Calu3 (cell line): ENCODE measurements at regions not wholly inside any gene's neighbourhood (a gene's known extent, or its start where the extent isn't known, plus 50 kb on each side); places are given as distances from the start of the nearest gene placed in this dataset.

ENCODE experiments used
- BruUV-seq: library from RNA; stranded (reverse); fragments of 400-500 nt; replicated peaks from 2 replicates; lab custom pipeline; 2021; lab: Mats Ljungman, UMichigan
- CTCF ChIA-PET: fragments of 300-600 bp; sonication (Branson Sonifier 250); formaldehyde crosslinking; loops from one replicate; lab custom pipeline; 2022; ENCODE audit warnings: antibody characterized with exemption; lab: Charles Lee
- DNase-seq: peaks from one replicate; pipeline ENCODE4 v3.0.0; 2022
- H3K27ac Mint-ChIP-seq: one replicate; pipeline ENCODE4 v1.8.0; 2022; ENCODE audit warnings: mixed read lengths; ENCODE audit not compliant: unreplicated experiment
- H3K27me3 Mint-ChIP-seq: one replicate; pipeline ENCODE4 v1.8.0; 2022; ENCODE audit warnings: mixed read lengths; ENCODE audit not compliant: unreplicated experiment
- H3K36me3 Mint-ChIP-seq: one replicate; pipeline ENCODE4 v1.8.0; 2022; ENCODE audit warnings: mild to moderate bottlenecking, moderate library complexity, mixed read lengths; ENCODE audit not compliant: insufficient read depth, unreplicated experiment
- H3K4me1 Mint-ChIP-seq: one replicate; pipeline ENCODE4 v1.8.0; 2022; ENCODE audit warnings: mild to moderate bottlenecking, low read depth, mixed read lengths; ENCODE audit not compliant: unreplicated experiment
- H3K4me3 Mint-ChIP-seq: one replicate; pipeline ENCODE4 v1.8.0; 2022; ENCODE audit warnings: mild to moderate bottlenecking, low read depth, moderate library complexity, mixed read lengths; ENCODE audit not compliant: unreplicated experiment
- H3K9me3 Mint-ChIP-seq: one replicate; pipeline ENCODE4 v1.8.0; 2022; ENCODE audit warnings: low read depth, mixed read lengths; ENCODE audit not compliant: unreplicated experiment
- CTCF ChIP-seq: fragments of 200-600 bp; IDR thresholded peaks from one replicate; pipeline ENCODE4 v1.8.0; 2022; ENCODE audit warnings: antibody characterized with exemption; ENCODE audit not compliant: unreplicated experiment
- intact Hi-C: fragments of 100-400 bp; cut with micrococcal nuclease; formaldehyde crosslinking; loops from one replicate; pipeline ENCODE4 v1.10.0; 2022; ENCODE audit not compliant: unreplicated experiment

- no peaks in the 10 kb centered on the region for H3K36me3 Mint-ChIP-seq
- intact Hi-C loops: no loop called here
- no peaks in the 10 kb centered on the region for H3K9me3 Mint-ChIP-seq
- H3K4me3 Mint-ChIP-seq: no peak overlapping the region
- CTCF ChIA-PET: no interaction called here
- no TSS peak for BruUV-seq
- DNase-seq: no peak
- no peak overlapping the region for H3K27ac Mint-ChIP-seq
- TF ChIP-seq CTCF: no peak
- H3K27me3 Mint-ChIP-seq: no peaks in the 10 kb centered on the region
- peaks cover 9% of the 10 kb centered on the region for H3K4me1 Mint-ChIP-seq
Measured at GRCh38 chr2:183606718-183607085, 482.5 kb downstream of the NUP35 start.

DNA sequence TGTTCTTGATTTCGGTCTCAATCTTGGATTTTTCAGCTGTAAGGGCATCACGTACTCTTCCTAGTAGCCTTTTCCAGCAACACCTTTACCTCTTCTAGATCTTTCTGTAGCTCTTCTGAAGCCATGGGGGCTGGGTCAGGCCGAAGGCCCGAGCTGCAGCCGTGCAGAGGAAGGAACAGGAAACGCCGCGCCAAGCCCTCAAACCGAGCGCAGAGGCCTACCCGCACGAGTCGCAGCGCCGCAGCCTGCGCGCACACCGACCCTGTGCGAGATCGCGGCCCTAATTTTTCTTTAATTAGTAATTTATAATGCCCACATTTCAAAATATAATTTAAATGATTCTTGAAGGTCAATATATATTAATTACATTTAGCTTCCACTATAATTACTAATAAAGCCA lies 483.8 kb downstream of the NUP35 start:
- BruUV-seq: no TSS peak
- TF ChIP-seq CTCF: no peak
- Mint-ChIP-seq H3K4me3 (no peak overlapping the region), H3K36me3 (no peaks in the 10 kb centered on the region), H3K27ac (no peak overlapping the region), H3K4me1 (peaks cover 9% of the 10 kb centered on the region), H3K9me3 (no peaks in the 10 kb centered on the region), H3K27me3 (no peaks in the 10 kb centered on the region)
- CTCF ChIA-PET: no interaction called here
- intact Hi-C loops: no loop called here
- no peak for DNase-seq

GRCh38 chr2:183608747-183609146 lies 484.5 kb downstream of the NUP35 start:
- H3K9me3 Mint-ChIP-seq: no peaks in the 10 kb centered on the region
- H3K4me3 Mint-ChIP-seq: no peak overlapping the region
- H3K4me1 Mint-ChIP-seq: peaks cover 9% of the 10 kb centered on the region
- CTCF ChIA-PET: no interaction called here
- TF ChIP-seq CTCF: no peak
- intact Hi-C loops: no loop called here
- H3K36me3 Mint-ChIP-seq: no peaks in the 10 kb centered on the region
- BruUV-seq: no TSS peak
- H3K27ac Mint-ChIP-seq: no peak overlapping the region
- no peak for DNase-seq
- H3K27me3 Mint-ChIP-seq: no peaks in the 10 kb centered on the region

GRCh38 chr2:183610724-183611123 lies 486.5 kb downstream of the NUP35 start:
- Mint-ChIP-seq H3K27ac (no peak overlapping the region), H3K4me3 (no peak overlapping the region), H3K27me3 (no peaks in the 10 kb centered on the region), H3K4me1 (peaks cover 9% of the 10 kb centered on the region), H3K36me3 (no peaks in the 10 kb centered on the region), H3K9me3 (no peaks in the 10 kb centered on the region)
- TF ChIP-seq CTCF: no peak
- BruUV-seq: no TSS peak
- DNase-seq: no peak
- CTCF ChIA-PET: no interaction called here
- intact Hi-C loops: no loop called here
